Fibroblast of villous mesenchyme (primary cell): ENCODE measurements at regions not wholly inside any gene's neighbourhood (a gene's known extent, or its start where the extent isn't known, plus 50 kb on each side); places are given as distances from the start of the nearest gene placed in this dataset.
A peak's percentile ranks its signal among the peaks of the same experiment; 100 is the strongest.

Experiments used
- DNase-seq: peaks from one replicate; pipeline ENCODE4 v3.0.0-alpha.2; 2010; ENCODE audit warnings: low read depth
- H3K4me3 ChIP-seq: 2 replicates; pipeline ENCODE4 v1.5.1; 2011; ENCODE audit warnings: low read depth, mild to moderate bottlenecking, low read length
- TF ChIP-seq, protein P1 (sequence below): IDR thresholded peaks from 2 replicates; pipeline ENCODE4 v1.5.1; 2012; ENCODE audit warnings: low read depth, mild to moderate bottlenecking, low read length; ENCODE audit not compliant: insufficient read depth

DNA sequence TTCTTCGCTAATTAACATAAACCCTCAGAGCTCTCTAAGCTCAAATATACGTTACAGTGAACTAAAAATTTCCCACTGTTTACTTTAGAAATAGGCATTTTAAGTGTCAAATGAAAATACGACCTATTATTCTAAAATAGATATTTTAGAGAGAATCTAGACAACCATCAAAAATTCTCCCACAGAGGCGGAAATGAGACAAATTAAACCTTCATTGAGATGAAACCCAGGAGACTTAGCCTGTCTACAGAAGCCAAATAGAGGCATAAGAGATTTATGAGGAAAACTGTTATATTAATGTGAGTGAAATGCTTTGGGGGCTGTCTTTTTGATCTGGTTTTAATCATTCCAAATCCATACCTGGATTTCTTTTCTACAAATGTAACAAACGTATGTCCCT lies 232.0 kb upstream of the GRIA4 start:
- DNase-seq, result no peak
- no peak overlapping the region for H3K4me3 ChIP-seq
- TF ChIP-seq, protein P1, sequence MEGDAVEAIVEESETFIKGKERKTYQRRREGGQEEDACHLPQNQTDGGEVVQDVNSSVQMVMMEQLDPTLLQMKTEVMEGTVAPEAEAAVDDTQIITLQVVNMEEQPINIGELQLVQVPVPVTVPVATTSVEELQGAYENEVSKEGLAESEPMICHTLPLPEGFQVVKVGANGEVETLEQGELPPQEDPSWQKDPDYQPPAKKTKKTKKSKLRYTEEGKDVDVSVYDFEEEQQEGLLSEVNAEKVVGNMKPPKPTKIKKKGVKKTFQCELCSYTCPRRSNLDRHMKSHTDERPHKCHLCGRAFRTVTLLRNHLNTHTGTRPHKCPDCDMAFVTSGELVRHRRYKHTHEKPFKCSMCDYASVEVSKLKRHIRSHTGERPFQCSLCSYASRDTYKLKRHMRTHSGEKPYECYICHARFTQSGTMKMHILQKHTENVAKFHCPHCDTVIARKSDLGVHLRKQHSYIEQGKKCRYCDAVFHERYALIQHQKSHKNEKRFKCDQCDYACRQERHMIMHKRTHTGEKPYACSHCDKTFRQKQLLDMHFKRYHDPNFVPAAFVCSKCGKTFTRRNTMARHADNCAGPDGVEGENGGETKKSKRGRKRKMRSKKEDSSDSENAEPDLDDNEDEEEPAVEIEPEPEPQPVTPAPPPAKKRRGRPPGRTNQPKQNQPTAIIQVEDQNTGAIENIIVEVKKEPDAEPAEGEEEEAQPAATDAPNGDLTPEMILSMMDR, result no peak

DNA sequence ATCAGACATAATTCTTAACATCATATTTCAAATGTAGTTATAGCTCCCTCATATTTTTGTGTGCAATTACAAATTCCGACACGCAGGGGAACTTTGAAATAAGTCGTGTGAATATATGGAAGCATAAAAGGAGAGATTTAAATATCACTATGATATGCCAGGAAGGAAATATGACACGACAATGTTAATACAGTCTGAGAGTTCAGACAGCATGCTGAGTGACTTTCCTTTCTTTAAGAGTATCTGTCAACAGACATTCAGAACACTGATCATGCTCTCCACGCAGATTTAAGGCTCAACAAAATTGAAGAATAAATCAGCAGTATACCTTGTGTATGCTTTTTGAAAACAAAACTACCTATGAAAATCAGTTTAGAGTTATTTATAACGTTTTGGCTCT lies 232.6 kb upstream of the CARD18 start:
- TF ChIP-seq, protein P1, result no peak

DNA sequence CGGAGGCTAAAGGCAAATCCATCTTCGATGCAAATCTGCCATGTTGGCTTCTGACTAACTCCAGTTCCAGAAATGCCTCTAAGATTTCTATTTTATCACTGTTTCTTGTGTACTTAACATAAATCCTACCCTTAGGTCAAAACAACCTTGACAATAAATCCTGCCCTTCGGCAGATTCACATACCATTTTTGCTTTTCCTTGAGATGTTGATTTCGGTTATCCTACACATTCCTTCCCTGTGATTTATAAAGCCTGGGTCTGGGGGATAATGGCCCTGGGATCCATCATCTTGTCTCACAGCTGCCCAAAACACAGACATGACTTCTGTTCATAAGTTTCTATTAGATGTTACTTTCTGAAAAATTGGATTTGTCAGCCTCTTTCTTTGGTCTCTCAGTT lies 231.7 kb upstream of the CARD18 start:
- no peak overlapping the region for H3K4me3 ChIP-seq
- TF ChIP-seq, protein P1, result no peak
- no peak for DNase-seq

More for the DNA sequence above, 232.6 kb upstream of the CARD18 start:
- H3K4me3 ChIP-seq, result no peak overlapping the region
- DNase-seq, result no peak

DNA sequence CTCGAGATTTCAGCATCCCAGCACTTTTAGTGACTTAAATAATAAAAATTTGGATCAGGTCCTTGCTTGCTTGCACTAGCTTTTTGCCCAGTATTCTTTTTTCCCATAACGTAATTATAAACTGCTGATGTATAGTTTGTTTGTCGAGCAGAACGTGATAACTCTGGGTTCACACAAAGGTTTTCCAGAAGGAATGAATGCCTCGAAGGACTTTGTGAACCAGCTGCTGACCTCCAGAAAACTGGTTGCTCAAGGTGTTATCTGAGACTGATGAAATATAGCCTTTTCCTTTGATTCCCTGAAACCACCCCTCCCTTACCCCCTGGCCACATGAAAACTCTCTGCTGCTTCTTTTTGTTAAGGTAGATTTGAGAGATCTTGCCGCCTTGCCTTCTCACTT lies 229.1 kb upstream of the CARD18 start:
- TF ChIP-seq, protein P1, result no peak
- peak; percentile 28 for DNase-seq
- no peak overlapping the region for H3K4me3 ChIP-seq

DNA sequence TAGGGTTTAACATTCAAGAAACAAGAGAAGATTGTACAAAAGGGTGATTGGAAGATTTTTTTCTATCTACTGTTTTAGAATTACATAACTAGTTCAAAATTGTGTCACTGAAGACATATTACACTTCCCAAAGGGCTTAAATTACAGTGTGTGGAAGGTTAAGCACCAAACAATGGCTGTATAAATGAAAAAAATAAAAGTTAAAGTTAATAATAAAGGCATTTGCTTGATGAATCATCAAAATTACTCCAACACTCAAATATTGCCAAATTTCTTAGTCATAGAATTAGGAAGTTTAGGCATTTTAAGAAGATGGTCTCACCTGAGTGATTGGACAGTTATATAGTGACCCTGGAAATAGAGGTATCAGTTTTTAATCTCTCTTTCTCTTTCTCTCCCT lies 227.6 kb upstream of the CARD18 start:
- TF ChIP-seq, protein P1, result no peak
- no peak overlapping the region for H3K4me3 ChIP-seq
- no peak for DNase-seq

DNA sequence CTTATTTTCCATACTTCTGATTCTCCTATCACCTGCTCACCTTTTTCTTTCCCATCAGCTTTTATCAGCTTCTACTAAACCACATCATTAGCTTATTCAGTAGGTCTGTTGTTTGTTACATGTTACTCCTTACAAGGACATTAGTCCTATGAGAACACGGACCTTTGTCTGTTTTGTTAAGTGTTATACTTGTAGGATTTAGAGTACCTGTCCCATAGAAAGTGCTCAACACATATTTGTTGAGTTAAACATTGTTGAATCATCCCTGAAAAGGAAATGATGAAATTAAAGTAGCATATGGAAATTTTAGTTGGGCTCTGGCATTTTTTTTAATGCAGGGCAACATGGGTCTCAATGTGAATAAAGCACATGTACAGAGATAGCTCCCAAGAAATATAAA lies 222.1 kb upstream of the CARD18 start:
- TF ChIP-seq, protein P1, result no peak
- H3K4me3 ChIP-seq, result no peak overlapping the region
- DNase-seq, result no peak

DNA sequence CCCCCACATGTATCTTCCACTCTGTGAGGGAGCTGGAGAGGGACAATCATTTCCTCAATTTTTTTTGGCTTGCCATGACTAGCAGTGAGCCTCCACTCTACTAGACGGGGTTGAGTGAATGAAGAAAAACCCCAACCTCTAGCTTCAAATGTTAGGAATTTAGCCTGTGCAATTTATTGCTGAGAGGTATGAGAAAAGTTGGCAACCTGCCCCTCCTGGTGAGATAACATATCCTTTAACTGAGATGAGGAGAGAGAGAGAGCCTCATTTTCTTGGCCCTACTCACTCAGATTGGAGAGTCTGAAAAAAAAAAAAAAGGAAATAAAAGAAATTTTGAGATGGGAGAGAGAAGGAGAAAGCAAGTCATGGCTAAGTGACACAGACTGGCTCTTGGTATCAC lies 218.2 kb upstream of the CARD18 start:
- H3K4me3 ChIP-seq, result no peak overlapping the region
- TF ChIP-seq, protein P1, result no peak
- peak; percentile 23 for DNase-seq
